ENCODE measurements at regions not wholly inside any gene's neighbourhood (a gene's known extent, or its start where the extent isn't known, plus 50 kb on each side); places are given as distances from the start of the nearest gene placed in this dataset.
"Not testable (repeated sequence)": the region's sequence is repeated elsewhere in the genome, so short reads cannot be mapped to it uniquely, and the experiment has no call there.

DNA sequence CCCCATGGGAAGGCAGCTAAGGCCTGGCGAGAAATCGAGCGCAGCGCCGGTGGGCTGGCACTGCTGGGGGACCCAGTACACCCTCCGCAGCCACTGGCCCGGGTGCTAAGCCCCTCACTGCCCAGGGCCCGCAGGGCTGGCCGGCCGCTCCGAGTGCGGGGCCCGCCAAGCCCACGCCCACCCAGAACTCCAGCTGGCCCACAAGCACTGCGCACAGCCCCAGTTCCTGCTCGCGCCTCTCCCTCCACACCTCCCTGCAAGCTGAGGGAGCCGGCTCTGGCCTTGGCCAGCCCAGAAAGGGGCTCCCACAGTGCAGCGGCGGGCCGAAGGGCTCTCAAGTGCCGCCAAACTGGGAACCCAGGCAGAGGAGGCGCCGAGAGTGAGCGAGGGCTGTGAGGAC is 253.0 kb upstream of the PDE3A start:
- TF ChIP-seq RAD21 (CRISPR knock-in tag; conservative IDR thresholded peaks at IDR 0.05 in 1 of 2, IDR thresholded peaks at IDR 0.05 in 1 of 2); ZNF644 (tag; IDR thresholded peaks at IDR 0.05; ENCODE audit: low read depth); ZNF511 (CRISPR knock-in tag; IDR thresholded peaks at IDR 0.05); POLR2A (conservative IDR thresholded peaks at IDR 0.05); ZNF263 (CRISPR knock-in tag; IDR thresholded peaks at IDR 0.05; ENCODE audit: borderline replicate concordance); FOXJ2 (tag; IDR thresholded peaks at IDR 0.05); TCF7 (IDR thresholded peaks at IDR 0.05; ENCODE audit: borderline replicate concordance); SETDB1 (IDR thresholded peaks at IDR 0.05; ENCODE audit: low read length): not testable (repeated sequence)
- TF ChIP-seq, protein P1, sequence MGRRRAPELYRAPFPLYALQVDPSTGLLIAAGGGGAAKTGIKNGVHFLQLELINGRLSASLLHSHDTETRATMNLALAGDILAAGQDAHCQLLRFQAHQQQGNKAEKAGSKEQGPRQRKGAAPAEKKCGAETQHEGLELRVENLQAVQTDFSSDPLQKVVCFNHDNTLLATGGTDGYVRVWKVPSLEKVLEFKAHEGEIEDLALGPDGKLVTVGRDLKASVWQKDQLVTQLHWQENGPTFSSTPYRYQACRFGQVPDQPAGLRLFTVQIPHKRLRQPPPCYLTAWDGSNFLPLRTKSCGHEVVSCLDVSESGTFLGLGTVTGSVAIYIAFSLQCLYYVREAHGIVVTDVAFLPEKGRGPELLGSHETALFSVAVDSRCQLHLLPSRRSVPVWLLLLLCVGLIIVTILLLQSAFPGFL (CRISPR knock-in tag; IDR thresholded peaks at IDR 0.05) = not testable (repeated sequence)

All from K562 (cell line).